H1 (cell line): ENCODE measurements at regions not wholly inside any gene's neighbourhood (a gene's known extent, or its start where the extent isn't known, plus 50 kb on each side); places are given as distances from the start of the nearest gene placed in this dataset.

Source experiments
- CTCF ChIA-PET: fragments of 300-600 bp; sonication (Branson Sonifier 250); formaldehyde crosslinking; loops from one replicate; lab custom pipeline; 2021; ENCODE audit not compliant: partially characterized antibody; lab: Charles Lee
- POLR2A ChIA-PET: fragments of 300-600 bp; sonication (Branson Sonifier 250); formaldehyde crosslinking; loops from one replicate; lab custom pipeline; 2021; ENCODE audit warnings: inconsistent platforms; ENCODE audit not compliant: partially characterized antibody; lab: Charles Lee
- DNase-seq, 2 experiments: peaks; one replicate each; pipeline versions ENCODE4 v3.0.0 to v3.0.0-alpha.2; 2010 to 2022; ENCODE audit warnings: low spot score in 2 of 2, low read depth in 1 of 2, mixed read lengths in 1 of 2
- FAIRE-seq: peaks from 2 replicates; lab custom pipeline; 2011; peaks lifted over from hg19 to GRCh38; lab: Jason Lieb, UNC
- H2AFZ ChIP-seq: 2 replicates; pipeline ENCODE4 v1.8.1; 2012; ENCODE audit warnings: low read length, inconsistent platforms
- H2AK5ac ChIP-seq: 2 replicates; pipeline ENCODE4 v1.6.1; 2013; ENCODE audit warnings: low read depth, low read length
- H2BK120ac ChIP-seq: replicated peaks from 2 replicates; pipeline ENCODE3; 2013; ENCODE audit warnings: low read depth, low read length, inconsistent platforms
- H2BK12ac ChIP-seq: 2 replicates; pipeline ENCODE4 v1.6.1; 2013; ENCODE audit warnings: low read depth, low read length
- H2BK15ac ChIP-seq: 2 replicates; pipeline ENCODE4 v1.6.1; 2013; ENCODE audit warnings: low read length
- H2BK20ac ChIP-seq: 2 replicates; pipeline ENCODE4 v1.6.1; 2013; ENCODE audit warnings: low read length
- H2BK5ac ChIP-seq: 2 replicates; pipeline ENCODE4 v1.6.1; 2013; ENCODE audit warnings: low read depth, low read length
- H3K14ac ChIP-seq: 2 replicates; pipeline ENCODE4 v1.6.1; 2013; ENCODE audit warnings: inconsistent platforms; ENCODE audit not compliant: insufficient read length
- H3K18ac ChIP-seq: 2 replicates; pipeline ENCODE4 v1.6.1; 2013; ENCODE audit warnings: low read length; ENCODE audit errors: extremely low read depth
- H3K23ac ChIP-seq: 2 replicates; pipeline ENCODE4 v1.6.1; 2013; ENCODE audit warnings: inconsistent platforms; ENCODE audit not compliant: insufficient read length
- H3K23me2 ChIP-seq: 2 replicates; pipeline ENCODE4 v1.6.1; 2013; ENCODE audit warnings: low read depth, low read length
- H3K27ac ChIP-seq: 2 replicates; pipeline ENCODE4 v1.6.1; 2011; ENCODE audit warnings: low read depth, low read length, inconsistent platforms
- H3K27me3 ChIP-seq, 4 experiments: replicated peaks in 1 of 4; 1 replicate in 1 of 4; 2 replicates in 3 of 4; pipeline versions ENCODE4 v1.6.1 to v1.8.1; 2011 to 2013; ENCODE audit warnings: low read length in 3 of 4, mild to moderate bottlenecking in 3 of 4, inconsistent platforms in 2 of 4, mixed read lengths in 2 of 4, moderate library complexity in 1 of 4; ENCODE audit not compliant: control insufficient read depth in 3 of 4, insufficient read depth in 3 of 4; ENCODE audit errors: extremely low read depth in 1 of 4
- H3K36me3 ChIP-seq, 4 experiments: 2 replicates each; pipeline versions ENCODE4 v1.6.1 to v1.8.1; 2011 to 2013; ENCODE audit warnings: mild to moderate bottlenecking in 4 of 4, low read length in 3 of 4, moderate library complexity in 2 of 4, control low read depth in 1 of 4, inconsistent platforms in 1 of 4; ENCODE audit not compliant: insufficient read depth in 4 of 4, control insufficient read depth in 2 of 4
- H3K4ac ChIP-seq: replicated peaks from 2 replicates; pipeline ENCODE3; 2013; ENCODE audit warnings: low read length, low read depth, mixed read lengths, inconsistent platforms; ENCODE audit not compliant: insufficient read length
- H3K4me1 ChIP-seq, 4 experiments: replicated peaks in 1 of 4; 1 replicate in 1 of 4; 2 replicates in 3 of 4; pipeline versions ENCODE4 v1.6.1 to v1.8.1; 2011 to 2013; ENCODE audit warnings: low read length in 3 of 4, inconsistent platforms in 2 of 4, mixed read lengths in 1 of 4; ENCODE audit not compliant: insufficient read depth in 4 of 4, control insufficient read depth in 3 of 4
- H3K4me2 ChIP-seq, 2 experiments: 2 replicates each; pipeline versions ENCODE4 v1.6.1 to v1.8.1; 2011 to 2013; ENCODE audit warnings: low read depth in 2 of 2, low read length in 2 of 2, control low read depth in 1 of 2, inconsistent platforms in 1 of 2, mild to moderate bottlenecking in 1 of 2; ENCODE audit not compliant: insufficient read depth in 1 of 2
- H3K4me3 ChIP-seq, 4 experiments: fragments of 200-600, 300-600 bp in 1 of 4; sonication (generic), shearing (Covaris generic), sonication (Bioruptor Twin) in 1 of 4; 2 replicates each; pipeline versions ENCODE4 v1.5.1 to v1.8.1; 2011 to 2016; ENCODE audit warnings: low read length in 4 of 4, low read depth in 3 of 4, control low read depth in 2 of 4, inconsistent platforms in 2 of 4, mild to moderate bottlenecking in 2 of 4, mixed read lengths in 1 of 4, moderate library complexity in 1 of 4; ENCODE audit not compliant: insufficient read depth in 2 of 4; ENCODE audit errors: extremely low read depth in 1 of 4
- H3K56ac ChIP-seq: replicated peaks from 2 replicates; pipeline ENCODE3; 2013; ENCODE audit warnings: low read depth, mild to moderate bottlenecking, mixed read lengths, low read length, inconsistent platforms; ENCODE audit not compliant: insufficient read length
- H3K79me1 ChIP-seq: 2 replicates; pipeline ENCODE4 v1.6.1; 2013; ENCODE audit warnings: low read depth, low read length, control low read depth
- H3K79me2 ChIP-seq, 2 experiments: 2 replicates each; pipeline versions ENCODE4 v1.6.1 to v1.8.1; 2012 to 2013; ENCODE audit warnings: low read length in 2 of 2, mild to moderate bottlenecking in 2 of 2, inconsistent platforms in 1 of 2; ENCODE audit not compliant: insufficient read depth in 2 of 2, control insufficient read depth in 1 of 2
- H3K9ac ChIP-seq, 4 experiments: replicated peaks in 1 of 4; 1 replicate in 1 of 4; 2 replicates in 3 of 4; pipeline versions ENCODE4 v1.6.1 to v1.8.1; 2011 to 2013; ENCODE audit warnings: low read depth in 3 of 4, low read length in 3 of 4, control low read depth in 2 of 4, mild to moderate bottlenecking in 2 of 4, moderate library complexity in 2 of 4, inconsistent platforms in 1 of 4; ENCODE audit errors: extremely low read depth in 1 of 4
- H3K9me3 ChIP-seq, 2 experiments: 2 replicates each; pipeline versions ENCODE4 v1.6.1 to v1.8.1; 2012 to 2013; ENCODE audit warnings: mild to moderate bottlenecking in 2 of 2, moderate library complexity in 2 of 2, control low read depth in 1 of 2, inconsistent platforms in 1 of 2, low read depth in 1 of 2, low read length in 1 of 2, mixed read lengths in 1 of 2; ENCODE audit not compliant: insufficient read depth in 2 of 2
- H4K20me1 ChIP-seq, 2 experiments: replicated peaks in 1 of 2; 2 replicates each; pipeline versions ENCODE3 to v1.8.1; 2011 to 2013; ENCODE audit warnings: inconsistent platforms in 2 of 2, low read length in 2 of 2, mild to moderate bottlenecking in 1 of 2; ENCODE audit not compliant: insufficient read depth in 2 of 2, control insufficient read depth in 1 of 2
- H4K5ac ChIP-seq: 2 replicates; pipeline ENCODE4 v1.6.1; 2013; ENCODE audit warnings: low read length, low read depth, mixed read lengths, inconsistent platforms; ENCODE audit not compliant: insufficient read length
- H4K8ac ChIP-seq: 2 replicates; pipeline ENCODE4 v1.8.0; 2013; ENCODE audit warnings: mild to moderate bottlenecking, moderate library complexity, low read length, inconsistent platforms; ENCODE audit not compliant: insufficient read depth; ENCODE audit errors: extremely low read depth
- H4K91ac ChIP-seq: replicated peaks from 2 replicates; pipeline ENCODE3; 2013; ENCODE audit warnings: low read length, mixed read lengths, inconsistent platforms; ENCODE audit not compliant: insufficient read length
- BACH1 ChIP-seq: IDR thresholded peaks from 2 replicates; pipeline ENCODE4 v1.6.1; 2012; ENCODE audit warnings: low read length, improper control_type of control experiment
- E2F6 ChIP-seq: IDR thresholded peaks from 2 replicates; pipeline ENCODE4 v1.6.1; 2012; ENCODE audit warnings: inconsistent platforms
- FOSL1 ChIP-seq: IDR thresholded peaks from 2 replicates; pipeline ENCODE4 v1.6.1; 2011; ENCODE audit warnings: mild to moderate bottlenecking, low read depth, low read length, moderate library complexity; ENCODE audit not compliant: insufficient read depth
- GABPA ChIP-seq: IDR thresholded peaks from 2 replicates; pipeline ENCODE4 v1.6.1; 2011; ENCODE audit warnings: mild to moderate bottlenecking, low read length, moderate library complexity, borderline replicate concordance; ENCODE audit not compliant: insufficient read depth
- GTF2F1 ChIP-seq: IDR thresholded peaks from 2 replicates; pipeline ENCODE4 v1.6.1; 2012; ENCODE audit warnings: low read depth, low read length, improper control_type of control experiment, borderline replicate concordance
- HDAC2 ChIP-seq, 2 experiments: fragments of 300-600 bp in 1 of 2; sonication (generic) in 1 of 2; IDR thresholded peaks; 2 replicates each; pipeline ENCODE4 v1.6.1; 2011 to 2012; ENCODE audit warnings: low read depth in 2 of 2, low read length in 2 of 2, mild to moderate bottlenecking in 2 of 2, moderate library complexity in 2 of 2, borderline replicate concordance in 1 of 2, inconsistent platforms in 1 of 2
- KDM5A ChIP-seq: fragments of 200-600 bp; IDR thresholded peaks from 2 replicates; pipeline ENCODE4 v1.7.1; 2012; ENCODE audit warnings: mild to moderate bottlenecking, low read length, inconsistent platforms, mixed read lengths
- RAD21 ChIP-seq, 2 experiments: IDR thresholded peaks in 1 of 2; conservative IDR thresholded peaks in 1 of 2; 2 replicates each; pipeline ENCODE4 v1.6.1; 2011; ENCODE audit warnings: low read depth in 2 of 2, low read length in 2 of 2, improper control_type of control experiment in 1 of 2, inconsistent platforms in 1 of 2, mild to moderate bottlenecking in 1 of 2, moderate library complexity in 1 of 2
- RFX5 ChIP-seq: IDR thresholded peaks from 2 replicates; pipeline ENCODE4 v1.6.1; 2011; ENCODE audit warnings: low read depth, low read length, improper control_type of control experiment, borderline replicate concordance
- SIN3A ChIP-seq, 2 experiments: IDR thresholded peaks in 1 of 2; conservative IDR thresholded peaks in 1 of 2; 2 replicates each; pipeline ENCODE4 v1.6.1; 2011 to 2012; ENCODE audit warnings: low read length in 2 of 2, improper control_type of control experiment in 1 of 2, low read depth in 1 of 2, mild to moderate bottlenecking in 1 of 2
- SUZ12 ChIP-seq: fragments of 200-600 bp; sonication (generic); IDR thresholded peaks from 2 replicates; pipeline ENCODE4 v1.6.1; 2012; ENCODE audit warnings: mild to moderate bottlenecking, inconsistent platforms, low read length, moderate library complexity, mixed read lengths
- TBP ChIP-seq: IDR thresholded peaks from 2 replicates; pipeline ENCODE4 v1.6.1; 2011; ENCODE audit warnings: low read depth, low read length, improper control_type of control experiment
- WGBS, 2 experiments: shearing (Covaris generic) in 1 of 2; methylation state at CpG; one replicate each; pipeline versions ENCODE4 v1.1.6 to v1.1.7; 2013 to 2015; ENCODE audit warnings: low lambda C conversion rate in 2 of 2, mixed read lengths in 2 of 2, inconsistent platforms in 1 of 2, low coverage in 1 of 2, missing lambda C conversion rate in 1 of 2; ENCODE audit not compliant: insufficient replicate concordance in 2 of 2, insufficient coverage in 1 of 2, insufficient read length in 1 of 2; ENCODE audit errors: extremely low coverage in 1 of 2, missing lambda C conversion rate in 1 of 2; 5-methylcytosine and 5-hydroxymethylcytosine counted together

DNA sequence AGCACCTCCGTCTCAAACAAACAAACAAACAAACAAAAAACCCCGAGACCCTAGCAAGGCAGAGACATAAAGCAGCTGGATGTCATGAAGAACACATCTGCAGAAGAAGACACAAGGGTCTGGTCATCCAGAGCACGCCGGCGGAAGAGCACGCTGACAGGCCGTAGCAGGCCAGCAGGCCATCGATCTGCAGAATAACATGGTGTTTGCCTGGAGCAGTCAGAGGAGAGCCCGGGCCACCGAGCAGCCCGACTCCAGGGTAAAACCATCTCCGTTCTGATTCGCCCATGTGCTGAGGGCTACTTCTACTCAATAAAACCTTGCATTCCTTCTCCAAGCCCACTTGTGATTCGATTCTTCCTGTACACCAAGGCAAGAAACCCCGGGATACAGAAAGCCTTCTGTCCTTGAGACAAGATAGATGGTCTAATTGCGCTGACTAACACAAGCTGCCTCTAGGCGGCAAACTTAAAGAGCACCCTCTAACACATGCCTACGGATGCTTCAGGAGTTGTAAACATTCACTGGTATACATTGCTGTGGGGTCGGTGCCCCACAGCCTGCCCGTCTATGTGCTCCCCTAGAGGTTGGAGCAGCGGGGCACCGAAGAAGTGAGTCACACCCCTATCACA lies 549.8 kb upstream of the NRXN1 start:
- no peaks in the 10 kb centered on the region for H3K36me3 ChIP-seq
- no peak overlapping the region for H4K5ac ChIP-seq
- H4K8ac ChIP-seq, result no peak overlapping the region
- no peak overlapping the region for H2BK15ac ChIP-seq
- H3K79me1 ChIP-seq, result no peaks in the 10 kb centered on the region
- ChIA-PET POLR2A (no interaction called here), CTCF (interaction anchor here (0.6 kb wide), 1 partner anchor 501 kb away, joined by 3 read pairs; no protein-coding TSS in a partner anchor)
- no peak overlapping the region for H3K18ac ChIP-seq
- H3K4me1 ChIP-seq, result no peaks in the 10 kb centered on the region
- H3K9me3 ChIP-seq, result no peaks in the 10 kb centered on the region
- no peak overlapping the region for H2BK20ac ChIP-seq
- no peak for DNase-seq
- H3K9ac ChIP-seq, result no peak overlapping the region
- no peak overlapping the region for H2BK5ac ChIP-seq
- no peak for FAIRE-seq
- H3K14ac ChIP-seq, result no peak overlapping the region
- no peak overlapping the region for H2BK120ac ChIP-seq
- no peak overlapping the region for H3K23ac ChIP-seq
- H3K23me2 ChIP-seq, result no peaks in the 10 kb centered on the region
- no peak overlapping the region for H2BK12ac ChIP-seq
- H3K27ac ChIP-seq, result no peak overlapping the region
- no peaks in the 10 kb centered on the region for H3K79me2 ChIP-seq
- no peaks in the 10 kb centered on the region for H4K20me1 ChIP-seq
- no peak overlapping the region for H3K56ac ChIP-seq
- H4K91ac ChIP-seq, result no peak overlapping the region
- H2AFZ ChIP-seq, result peak overlapping the region; percentile 40
- 92% methylated on average over 22 of the region's 22 CpGs; no CpG with 5 or more reads in 1 of the 2 experiments for WGBS, 2 experiments
- no peak overlapping the region for H3K4ac ChIP-seq
- H2AK5ac ChIP-seq, result no peak overlapping the region
- H3K4me3 ChIP-seq, result no peak overlapping the region
- no peaks in the 10 kb centered on the region for H3K27me3 ChIP-seq
- no peak overlapping the region for H3K4me2 ChIP-seq
- TF ChIP-seq BACH1 (no peak), GABPA (no peak), TBP (no peak), RFX5 (no peak), RAD21 (IDR thresholded peaks at IDR 0.05 in 1 of 2, conservative IDR thresholded peaks at IDR 0.05 in 1 of 2; ENCODE audit: low read depth in 2 of 2, low read length in 2 of 2) (peak in 1 of 2 experiments; percentile 7; a peak in 1 of 4 replicates), KDM5A (no peak), GTF2F1 (no peak), HDAC2 (IDR thresholded peaks at IDR 0.05; ENCODE audit: borderline replicate concordance in 1 of 2, low read depth in 2 of 2, low read length in 2 of 2) (no peak), SIN3A (conservative IDR thresholded peaks at IDR 0.05 in 1 of 2, IDR thresholded peaks at IDR 0.05 in 1 of 2; ENCODE audit: low read depth in 1 of 2, low read length in 2 of 2) (no peak), FOSL1 (no peak), E2F6 (peak; percentile 58; the same call in 1 of the 2 replicates), SUZ12 (no peak)
